Stromal cell of bone marrow (primary cell): ENCODE measurements at regions not wholly inside any gene's neighbourhood (a gene's known extent, or its start where the extent isn't known, plus 50 kb on each side); places are given as distances from the start of the nearest gene placed in this dataset.
A peak's percentile ranks its signal among the peaks of the same experiment; 100 is the strongest.

Source experiments
- DNase-seq: peaks from one replicate; pipeline ENCODE4 v3.0.0-alpha.2; 2012; ENCODE audit warnings: low read depth

DNA sequence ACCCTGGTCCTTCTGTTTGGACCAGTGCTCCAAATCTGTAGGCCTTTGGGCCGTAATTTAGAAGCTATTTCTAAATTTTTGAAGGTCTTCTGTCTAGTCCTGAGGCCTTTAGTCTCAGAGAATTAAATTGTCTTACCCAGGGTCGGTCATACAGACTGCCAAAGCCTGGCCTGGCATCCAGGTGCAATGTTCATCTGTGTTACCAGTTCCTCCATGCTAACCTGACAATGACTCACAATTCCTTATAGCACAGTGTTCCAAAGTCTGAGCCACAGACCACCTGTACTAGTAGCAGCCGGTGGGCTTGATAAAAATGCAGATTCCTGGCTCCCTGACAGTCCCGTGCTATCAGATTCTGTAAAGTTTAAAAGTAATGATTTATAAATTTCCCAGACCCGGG, 77.7 kb upstream of the MAP4K3 start:
- no peak for DNase-seq

- no peak for DNase-seq
Measured at GRCh38 chr2:39515273-39515896, 78.3 kb upstream of the MAP4K3 start.

DNA sequence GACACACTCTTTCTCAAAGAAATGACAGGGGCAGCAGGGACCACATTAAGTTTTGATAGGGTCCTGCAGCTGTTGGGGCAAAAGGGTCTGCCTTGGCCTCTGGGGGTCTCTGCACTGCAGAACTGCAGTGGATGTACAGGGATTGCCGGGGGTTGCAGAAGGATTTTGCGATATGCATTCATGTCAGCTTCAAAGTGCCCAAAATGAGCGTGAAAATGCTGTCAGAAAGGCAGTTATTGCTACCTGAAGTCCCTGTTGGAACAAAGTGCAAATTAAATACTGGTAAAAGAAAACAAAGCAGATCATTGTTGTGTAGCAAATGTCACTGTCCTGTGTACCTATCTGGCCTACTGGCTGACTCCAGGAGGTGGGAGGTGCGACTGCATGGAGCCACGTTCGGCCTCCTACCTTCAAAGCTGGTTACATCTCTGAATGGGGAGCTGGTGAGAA, 78.8 kb upstream of the MAP4K3 start:
- DNase-seq, result no peak

GRCh38 chr2:39516347-39517101, 79.4 kb upstream of the MAP4K3 start:
- DNase-seq, result no peak

- no peak for DNase-seq
Measured at GRCh38 chr2:39517102-39517436, 80.0 kb upstream of the MAP4K3 start.

DNA sequence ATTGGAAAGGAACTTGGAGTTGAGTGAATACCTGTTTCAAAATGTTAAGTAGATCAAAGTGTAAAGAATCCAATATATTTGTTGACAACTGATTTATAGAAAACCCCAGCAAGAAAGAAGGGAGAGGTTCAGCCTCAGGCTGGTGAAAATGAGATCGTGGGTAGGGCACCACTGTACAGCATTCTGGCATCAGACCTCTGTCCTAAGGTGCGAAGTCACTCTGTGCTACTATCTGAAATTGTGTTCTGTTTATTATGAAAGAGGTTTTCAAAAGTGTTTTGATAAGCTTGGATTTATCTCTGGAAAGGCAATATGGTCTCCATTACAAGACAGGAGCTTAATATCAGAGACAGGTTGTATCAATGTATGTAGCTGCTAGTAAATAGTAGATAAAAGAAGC, 80.5 kb upstream of the MAP4K3 start:
- DNase-seq, result no peak

- DNase-seq, result no peak
Measured at GRCh38 chr2:39519886-39520285, 82.8 kb upstream of the MAP4K3 start.

DNA sequence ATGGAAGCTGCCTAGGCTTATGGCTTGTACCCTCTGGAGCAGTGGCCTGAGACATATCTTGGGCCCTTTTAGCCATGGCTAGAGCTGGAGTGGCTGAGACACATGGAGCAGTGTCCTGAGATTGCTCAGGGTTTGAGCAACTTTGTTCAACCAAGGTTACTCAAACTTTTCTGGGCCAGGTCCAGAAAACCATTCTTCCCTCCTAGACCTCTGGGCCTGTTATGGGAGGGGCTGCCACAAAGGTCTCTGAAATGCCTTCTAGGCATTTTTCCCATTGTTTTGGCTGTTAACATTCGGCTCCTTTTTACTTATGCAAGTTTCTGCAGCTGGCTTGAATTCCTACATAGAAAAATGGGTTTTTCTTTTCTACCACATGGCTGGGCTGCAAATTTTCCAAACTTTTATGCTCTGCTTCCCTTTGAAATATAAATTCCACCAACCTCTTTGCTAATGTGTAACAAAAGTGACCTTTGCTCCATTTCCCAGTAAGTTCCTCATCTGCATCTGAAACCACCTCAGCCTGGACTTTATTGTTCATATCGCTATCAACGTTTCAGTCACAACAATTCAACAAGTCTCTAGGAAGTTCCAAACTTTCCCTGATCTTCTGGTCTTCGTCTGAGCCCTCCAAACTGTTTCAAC, 84.9 kb upstream of the MAP4K3 start:
- no peak for DNase-seq

- DNase-seq, result no peak
Measured at GRCh38 chr2:39522518-39522877, 85.4 kb upstream of the MAP4K3 start.

GRCh38 chr2:39523308-39524044, 86.4 kb upstream of the MAP4K3 start:
- DNase-seq, result peak; percentile 69

DNA sequence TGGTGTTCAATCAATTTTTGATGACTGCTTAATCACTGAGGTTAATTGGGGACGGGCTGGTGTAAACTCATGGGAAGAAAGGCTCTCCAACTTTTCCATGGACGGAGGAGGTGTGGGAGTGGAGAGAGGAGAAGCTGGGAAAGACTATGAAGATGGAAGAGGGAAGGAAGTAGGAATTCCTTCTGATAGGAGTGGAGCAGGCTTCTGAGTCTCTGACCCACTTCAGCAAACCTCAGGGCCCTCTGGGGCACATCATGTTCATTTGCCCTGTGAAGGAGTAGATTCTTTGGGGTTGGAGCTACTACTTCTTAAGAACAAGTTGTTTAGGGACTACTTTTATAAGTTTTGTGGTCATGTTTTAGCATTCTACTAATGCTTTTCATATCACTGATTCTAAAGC, 87.0 kb upstream of the MAP4K3 start:
- no peak for DNase-seq

DNA sequence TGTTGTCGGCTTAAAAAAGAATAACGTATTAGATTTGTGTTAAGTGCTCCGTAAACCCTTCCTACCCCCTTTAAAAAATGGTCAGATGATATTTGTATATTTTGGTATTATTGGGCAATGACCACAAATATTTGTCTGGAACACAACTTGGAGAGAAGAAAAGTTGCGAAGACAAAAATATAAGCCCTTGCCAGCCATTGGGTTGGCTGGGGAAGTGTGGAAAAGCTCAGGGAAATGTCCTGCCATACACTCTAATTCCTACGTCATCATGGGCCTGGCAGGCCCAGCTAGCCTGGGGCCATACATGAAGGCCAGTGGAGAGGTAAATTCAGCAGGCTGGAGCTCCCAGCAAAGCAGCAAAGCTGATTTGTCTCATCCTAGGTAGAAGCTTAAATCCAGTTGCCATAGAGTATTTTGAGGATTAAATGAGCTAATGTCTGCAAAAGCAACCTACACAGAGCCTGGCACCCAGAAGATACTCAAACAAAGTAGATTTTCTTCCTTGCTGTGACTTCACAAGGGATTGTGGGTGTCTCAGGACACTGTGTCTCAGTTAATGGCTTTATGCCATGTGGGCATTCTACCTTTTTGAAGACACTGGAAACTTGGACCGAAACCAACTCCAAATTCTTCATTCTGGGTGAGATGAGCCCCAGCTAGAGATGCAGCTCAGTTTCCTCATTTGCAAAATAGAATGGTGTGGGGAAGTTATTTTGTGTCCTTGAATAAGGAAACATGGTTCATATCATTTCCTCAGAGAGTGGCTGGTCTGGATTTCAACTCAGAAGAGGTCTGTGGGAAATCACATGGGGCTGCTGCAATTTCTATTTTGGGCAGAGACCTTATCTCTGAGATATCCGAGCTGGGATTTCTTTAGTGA, 87.9 kb upstream of the MAP4K3 start:
- DNase-seq, result no peak

DNA sequence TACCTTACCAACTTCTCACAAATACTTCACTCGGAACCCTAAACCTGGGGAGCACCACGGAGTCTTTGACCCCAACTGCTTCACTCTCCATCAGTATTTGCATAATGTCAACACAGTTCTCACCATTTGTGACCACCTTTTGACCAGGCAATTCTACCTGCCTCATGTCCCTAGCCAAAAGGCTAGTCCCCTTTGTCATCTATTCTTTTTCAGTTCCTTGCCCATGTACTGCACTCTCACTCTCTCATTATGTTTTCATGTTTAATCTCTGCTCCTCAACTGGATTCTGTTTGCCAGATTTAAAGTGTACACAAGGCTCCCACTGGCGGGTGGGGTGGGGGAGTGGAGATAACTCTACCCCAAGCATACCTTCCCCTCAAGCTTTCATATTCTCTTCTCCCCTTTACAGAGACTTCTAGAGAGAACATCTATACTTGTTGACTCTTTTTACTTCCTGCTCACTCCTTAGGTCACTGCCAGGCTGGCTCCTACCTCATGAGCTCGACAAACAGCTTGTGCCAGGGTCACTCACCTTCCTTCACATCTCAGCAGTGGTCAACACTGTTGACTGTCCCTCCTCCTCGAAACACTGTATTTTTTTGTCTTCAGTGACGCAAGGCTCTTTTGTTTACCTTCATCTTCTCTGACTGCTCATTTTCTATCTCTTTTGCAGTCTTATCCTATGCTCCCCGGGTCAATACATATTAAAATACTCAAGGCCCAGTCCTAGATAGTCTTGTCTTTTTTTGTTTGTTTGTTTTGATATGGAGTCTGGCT, 88.7 kb upstream of the MAP4K3 start:
- no peak for DNase-seq

- DNase-seq, result no peak
Measured at GRCh38 chr2:39528701-39529100, 91.6 kb upstream of the MAP4K3 start.

DNA sequence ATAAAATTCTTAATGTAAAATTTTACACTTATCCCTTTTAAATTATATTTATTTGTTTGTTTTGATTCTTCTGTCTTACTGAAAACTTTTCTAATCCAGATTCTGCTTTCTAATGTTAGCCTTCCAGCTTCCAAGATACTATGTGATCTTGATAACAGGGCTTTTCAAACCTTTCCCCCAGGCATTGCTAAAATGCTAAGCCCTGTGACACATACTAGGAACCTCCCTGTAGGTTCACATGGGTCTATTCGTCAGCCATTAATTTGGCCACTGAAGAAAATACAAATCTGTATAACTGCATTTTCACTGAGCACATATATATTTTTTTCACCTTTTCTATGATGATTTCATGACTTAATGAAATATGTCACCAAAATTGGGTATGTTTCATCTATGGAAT, 92.8 kb upstream of the MAP4K3 start:
- no peak for DNase-seq

GRCh38 chr2:39530411-39530866, 93.4 kb upstream of the MAP4K3 start:
- peak; percentile 79 for DNase-seq

DNA sequence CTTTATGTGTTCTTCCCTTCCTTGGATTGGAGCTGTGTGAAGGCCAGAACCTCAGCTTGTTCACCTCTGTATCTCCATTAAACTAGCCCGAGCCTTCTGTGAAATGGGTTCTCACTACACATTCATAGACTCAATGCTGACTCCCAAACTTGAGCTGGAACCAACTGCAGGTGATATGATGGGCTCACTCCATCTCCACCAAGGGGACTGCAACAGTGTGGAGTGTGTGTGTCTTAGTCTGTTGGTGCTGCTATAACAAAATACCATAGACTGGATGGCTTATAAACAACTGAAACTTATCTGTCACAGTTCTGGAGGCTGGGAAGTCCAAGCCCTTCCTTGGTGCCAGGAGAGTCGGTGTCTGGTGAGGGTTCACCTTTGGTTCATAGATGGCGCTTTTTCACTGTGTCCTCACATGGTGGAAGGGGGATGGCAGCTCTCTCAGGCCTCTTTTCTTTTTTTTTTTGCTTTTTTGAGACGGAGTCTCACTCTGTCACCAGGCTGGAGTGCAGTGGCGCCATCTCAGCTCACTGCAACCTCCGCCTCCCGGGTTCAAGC, 94.2 kb upstream of the MAP4K3 start:
- DNase-seq, result no peak

DNA sequence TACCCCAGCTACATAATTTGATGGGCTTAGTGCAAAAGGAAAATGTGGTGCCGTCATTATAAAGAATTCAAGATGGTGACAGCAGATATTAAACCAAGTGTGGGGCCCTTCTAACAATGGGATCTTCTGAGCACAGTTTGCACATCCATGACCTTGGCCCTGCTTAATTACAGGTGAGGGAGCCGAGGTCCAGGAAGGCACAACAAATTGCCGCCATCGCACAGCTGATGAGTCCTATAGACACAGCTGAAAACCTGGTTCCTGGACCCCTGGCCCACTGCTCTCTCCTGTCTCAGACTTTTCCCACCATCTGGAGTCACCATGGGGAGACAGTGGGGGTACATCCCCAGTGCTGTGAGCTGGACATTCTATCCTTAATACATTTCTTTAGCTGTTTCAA, 95.8 kb upstream of the MAP4K3 start:
- no peak for DNase-seq

DNA sequence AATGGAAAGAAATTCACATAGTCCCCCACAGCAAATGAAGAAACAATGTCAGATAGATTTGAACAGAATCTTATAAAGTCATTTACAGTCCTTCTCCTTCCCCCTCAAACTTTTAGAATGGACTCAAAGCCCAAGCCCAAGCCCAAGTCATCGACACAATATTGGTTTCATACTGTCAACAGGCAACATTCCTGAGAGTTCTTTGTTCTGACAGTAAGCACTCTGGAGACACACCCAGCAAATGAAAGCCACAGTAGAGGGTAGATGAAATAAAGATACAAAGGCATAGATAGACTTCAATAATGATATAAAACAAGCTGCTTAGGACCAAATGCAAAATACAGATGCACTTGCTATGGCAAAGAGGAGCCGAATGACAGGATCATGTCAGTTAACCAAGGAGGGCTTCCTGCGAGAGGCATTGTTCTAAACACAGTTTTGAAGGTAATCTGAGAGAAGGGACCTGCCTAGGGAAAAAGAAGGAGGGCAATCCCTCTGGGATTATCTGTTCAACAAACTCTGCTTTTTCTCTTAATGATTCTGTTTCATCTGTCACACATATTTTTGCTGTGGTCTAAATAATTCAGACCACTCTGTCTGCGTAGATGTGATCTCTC, 97.1 kb upstream of the MAP4K3 start:
- DNase-seq, result no peak

GRCh38 chr2:39535636-39536185, 98.6 kb upstream of the MAP4K3 start:
- no peak for DNase-seq
